ENCODE measurements at regions not wholly inside any gene's neighbourhood (a gene's known extent, or its start where the extent isn't known, plus 50 kb on each side); places are given as distances from the start of the nearest gene placed in this dataset.

DNA sequence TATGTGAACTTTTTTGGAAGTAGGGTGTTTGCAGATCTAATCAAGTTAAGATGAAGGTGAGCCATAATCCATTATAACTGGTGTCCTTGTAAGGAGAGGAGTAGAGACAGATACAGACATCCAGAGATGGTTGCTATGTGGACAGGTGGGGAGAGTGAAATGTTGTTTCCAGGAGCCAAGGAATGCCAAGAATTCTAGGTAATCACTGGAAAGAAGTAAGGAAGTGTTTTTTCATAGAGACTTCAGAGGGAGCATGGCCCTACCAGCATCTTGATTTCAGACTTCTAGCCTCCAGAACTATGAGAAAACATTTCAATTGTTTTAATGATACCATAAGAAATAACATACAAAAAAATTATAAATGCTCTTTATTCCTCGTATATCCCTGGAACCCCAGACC lies 320.5 kb upstream of the ANO3 start:
- Mint-ChIP-seq H3K9me3 (ENCODE audit: unreplicated experiment) (no peaks in the 10 kb centered on the region), H3K4me3 (ENCODE audit: unreplicated experiment) (no peak overlapping the region), H3K27ac (ENCODE audit: unreplicated experiment) (no peak overlapping the region), H3K27me3 (ENCODE audit: unreplicated experiment) (no peaks in the 10 kb centered on the region), H3K4me1 (ENCODE audit: low read depth, unreplicated experiment) (no peaks in the 10 kb centered on the region), H3K36me3 (ENCODE audit: unreplicated experiment) (no peaks in the 10 kb centered on the region)
- TF ChIP-seq, protein P1, sequence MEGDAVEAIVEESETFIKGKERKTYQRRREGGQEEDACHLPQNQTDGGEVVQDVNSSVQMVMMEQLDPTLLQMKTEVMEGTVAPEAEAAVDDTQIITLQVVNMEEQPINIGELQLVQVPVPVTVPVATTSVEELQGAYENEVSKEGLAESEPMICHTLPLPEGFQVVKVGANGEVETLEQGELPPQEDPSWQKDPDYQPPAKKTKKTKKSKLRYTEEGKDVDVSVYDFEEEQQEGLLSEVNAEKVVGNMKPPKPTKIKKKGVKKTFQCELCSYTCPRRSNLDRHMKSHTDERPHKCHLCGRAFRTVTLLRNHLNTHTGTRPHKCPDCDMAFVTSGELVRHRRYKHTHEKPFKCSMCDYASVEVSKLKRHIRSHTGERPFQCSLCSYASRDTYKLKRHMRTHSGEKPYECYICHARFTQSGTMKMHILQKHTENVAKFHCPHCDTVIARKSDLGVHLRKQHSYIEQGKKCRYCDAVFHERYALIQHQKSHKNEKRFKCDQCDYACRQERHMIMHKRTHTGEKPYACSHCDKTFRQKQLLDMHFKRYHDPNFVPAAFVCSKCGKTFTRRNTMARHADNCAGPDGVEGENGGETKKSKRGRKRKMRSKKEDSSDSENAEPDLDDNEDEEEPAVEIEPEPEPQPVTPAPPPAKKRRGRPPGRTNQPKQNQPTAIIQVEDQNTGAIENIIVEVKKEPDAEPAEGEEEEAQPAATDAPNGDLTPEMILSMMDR (IDR thresholded peaks at IDR 0.05; ENCODE audit: partially characterized antibody, unreplicated experiment): no peak
- DNase-seq: no peak

DNA sequence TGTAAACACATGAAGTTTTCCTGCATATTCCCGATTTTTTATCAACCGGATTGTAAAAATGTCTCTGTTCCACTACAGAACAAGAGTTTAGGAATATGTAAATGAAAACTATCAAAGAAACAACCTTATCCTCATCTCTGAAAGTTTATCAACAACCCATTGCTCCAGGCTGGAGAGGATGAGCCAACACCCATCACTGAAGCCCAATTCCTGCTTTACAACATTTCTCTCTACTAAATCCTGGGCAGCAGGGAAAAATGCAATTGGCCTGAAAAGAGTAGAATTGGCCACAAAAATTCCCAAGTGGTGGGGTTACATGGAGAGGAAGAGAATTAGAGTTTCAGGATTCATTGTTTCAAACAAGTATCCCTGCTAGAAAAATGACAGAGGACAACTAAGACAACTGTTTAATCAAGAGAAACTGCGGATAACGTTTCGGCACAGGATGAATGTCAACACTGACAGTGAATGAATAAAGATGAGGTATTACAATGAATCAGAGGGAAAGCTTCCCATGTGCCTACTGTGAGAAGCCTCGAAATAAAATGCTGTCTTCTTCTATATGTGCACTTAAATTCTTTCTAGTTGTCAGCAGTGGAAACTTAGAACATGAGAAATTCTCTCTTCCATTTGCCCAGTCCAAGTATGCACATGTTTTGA lies 317.3 kb upstream of the ANO3 start:
- DNase-seq: no peak
- H3K9me3 Mint-ChIP-seq (ENCODE audit: unreplicated experiment): no peaks in the 10 kb centered on the region
- no peaks in the 10 kb centered on the region for H3K4me1 Mint-ChIP-seq (ENCODE audit: low read depth, unreplicated experiment)
- H3K36me3 Mint-ChIP-seq (ENCODE audit: unreplicated experiment): no peaks in the 10 kb centered on the region
- no peaks in the 10 kb centered on the region for H3K27me3 Mint-ChIP-seq (ENCODE audit: unreplicated experiment)
- TF ChIP-seq, protein P1 (IDR thresholded peaks at IDR 0.05; ENCODE audit: partially characterized antibody, unreplicated experiment): no peak
- H3K4me3 Mint-ChIP-seq (ENCODE audit: unreplicated experiment): no peak overlapping the region
- H3K27ac Mint-ChIP-seq (ENCODE audit: unreplicated experiment): no peak overlapping the region

DNA sequence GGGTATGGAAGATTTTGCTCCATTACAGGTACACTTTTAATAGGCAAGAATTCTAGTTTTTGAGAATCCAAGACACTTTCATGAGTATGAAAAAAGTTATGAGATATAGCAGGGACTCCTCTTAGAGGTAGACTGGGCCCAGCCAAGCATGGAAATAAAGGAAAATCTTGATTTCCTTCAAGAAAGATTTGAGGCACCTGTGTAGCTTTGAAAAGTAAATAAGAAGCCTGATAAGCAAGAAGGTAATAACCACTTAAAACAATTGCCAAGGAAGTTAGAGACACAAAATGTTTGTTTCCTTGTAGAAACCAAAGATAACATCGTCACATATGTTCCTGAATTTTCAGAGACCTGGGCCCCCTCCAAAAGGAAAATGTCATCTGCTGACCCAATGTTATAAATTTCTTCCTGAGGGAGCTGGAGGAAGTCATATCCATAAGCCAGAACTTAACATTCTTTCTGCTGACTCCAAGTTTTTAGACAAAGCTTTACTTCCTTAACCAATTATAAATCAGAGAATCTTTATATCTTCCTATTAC lies 314.5 kb upstream of the ANO3 start:
- TF ChIP-seq, protein P1 (IDR thresholded peaks at IDR 0.05; ENCODE audit: partially characterized antibody, unreplicated experiment): no peak
- Mint-ChIP-seq H3K4me1 (ENCODE audit: low read depth, unreplicated experiment) (no peaks in the 10 kb centered on the region), H3K27ac (ENCODE audit: unreplicated experiment) (no peak overlapping the region), H3K9me3 (ENCODE audit: unreplicated experiment) (no peaks in the 10 kb centered on the region), H3K36me3 (ENCODE audit: unreplicated experiment) (no peaks in the 10 kb centered on the region), H3K4me3 (ENCODE audit: unreplicated experiment) (no peak overlapping the region), H3K27me3 (ENCODE audit: unreplicated experiment) (no peaks in the 10 kb centered on the region)
- DNase-seq: no peak

DNA sequence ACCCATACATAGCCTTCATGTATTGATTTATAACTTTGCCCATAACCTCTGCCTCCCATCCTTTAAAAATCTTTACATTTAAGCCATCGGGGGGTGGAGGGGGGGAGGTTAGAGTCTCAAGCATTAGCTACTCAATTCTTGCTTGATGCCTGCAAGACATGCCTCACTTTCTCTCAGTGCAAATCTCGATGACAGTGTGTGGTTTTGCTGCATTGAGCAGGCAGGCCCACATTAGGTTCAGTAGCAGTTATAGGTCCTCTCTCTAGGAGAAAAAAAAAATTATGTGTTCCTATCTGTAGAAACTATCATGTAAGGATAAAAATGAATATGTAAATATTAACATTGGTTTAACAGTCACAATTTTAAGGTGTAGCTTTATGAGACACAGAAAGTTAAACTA lies 314.0 kb upstream of the ANO3 start:
- Mint-ChIP-seq H3K27ac (ENCODE audit: unreplicated experiment) (no peak overlapping the region), H3K4me3 (ENCODE audit: unreplicated experiment) (no peak overlapping the region), H3K27me3 (ENCODE audit: unreplicated experiment) (no peaks in the 10 kb centered on the region), H3K4me1 (ENCODE audit: low read depth, unreplicated experiment) (no peaks in the 10 kb centered on the region), H3K36me3 (ENCODE audit: unreplicated experiment) (no peaks in the 10 kb centered on the region), H3K9me3 (ENCODE audit: unreplicated experiment) (no peaks in the 10 kb centered on the region)
- no peak for DNase-seq
- TF ChIP-seq, protein P1 (IDR thresholded peaks at IDR 0.05; ENCODE audit: partially characterized antibody, unreplicated experiment): no peak

DNA sequence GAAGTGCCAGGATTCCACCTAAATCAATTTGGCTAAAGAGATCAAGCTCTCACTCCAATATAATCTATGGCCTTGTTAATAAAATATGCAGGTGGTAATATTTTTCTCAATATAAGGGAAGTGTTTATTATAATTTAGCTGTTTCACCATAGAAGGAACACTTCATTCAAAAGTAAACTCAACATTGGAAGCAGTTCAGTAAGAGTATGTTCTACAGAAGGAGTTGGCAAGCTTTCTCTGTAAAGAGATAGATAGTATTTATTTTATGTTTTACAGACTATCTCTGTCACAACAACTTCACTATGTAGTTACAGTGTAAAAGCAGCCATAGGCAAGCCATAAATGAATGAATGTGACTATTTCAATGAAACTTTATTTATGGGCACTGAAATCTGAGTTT lies 313.6 kb upstream of the ANO3 start:
- Mint-ChIP-seq H3K4me3 (ENCODE audit: unreplicated experiment) (no peak overlapping the region), H3K4me1 (ENCODE audit: low read depth, unreplicated experiment) (no peaks in the 10 kb centered on the region), H3K27ac (ENCODE audit: unreplicated experiment) (no peak overlapping the region), H3K36me3 (ENCODE audit: unreplicated experiment) (no peaks in the 10 kb centered on the region), H3K27me3 (ENCODE audit: unreplicated experiment) (no peaks in the 10 kb centered on the region), H3K9me3 (ENCODE audit: unreplicated experiment) (no peaks in the 10 kb centered on the region)
- no peak for DNase-seq
- TF ChIP-seq, protein P1 (IDR thresholded peaks at IDR 0.05; ENCODE audit: partially characterized antibody, unreplicated experiment): no peak
